Activated naive CD4-positive, alpha-beta T cell treated with anti-CD3 and anti-CD28 coated beads, Interleukin-2, amount 50 U/mL, for 72 hours (primary cell): ENCODE measurements at regions not wholly inside any gene's neighbourhood (a gene's known extent, or its start where the extent isn't known, plus 50 kb on each side); places are given as distances from the start of the nearest gene placed in this dataset.

Source experiments
- ATAC-seq, 2 donors: fragments of 150-1000 bp; cut with Tn5 transposase; 2 replicates each; pipeline ENCODE4 v1.10.0; 2021; ENCODE audit warnings: mild to moderate bottlenecking in 2 of 2, moderate library complexity in 2 of 2
- DNase-seq, 2 donors: peaks; one replicate each; pipeline ENCODE4 v3.0.0; 2021 to 2022; ENCODE audit warnings: low spot score in 2 of 2
- H3K27ac Mint-ChIP-seq, 2 donors: one replicate each; pipeline ENCODE4 v1.8.0; 2022; ENCODE audit warnings: mild to moderate bottlenecking in 2 of 2, mixed read lengths in 2 of 2
- H3K36me3 Mint-ChIP-seq, 2 donors: one replicate each; pipeline ENCODE4 v1.8.0; 2022; ENCODE audit warnings: mixed read lengths in 2 of 2
- H3K9me3 Mint-ChIP-seq, 2 donors: one replicate each; pipeline ENCODE4 v1.8.0; 2022; ENCODE audit warnings: mixed read lengths in 2 of 2

DNA sequence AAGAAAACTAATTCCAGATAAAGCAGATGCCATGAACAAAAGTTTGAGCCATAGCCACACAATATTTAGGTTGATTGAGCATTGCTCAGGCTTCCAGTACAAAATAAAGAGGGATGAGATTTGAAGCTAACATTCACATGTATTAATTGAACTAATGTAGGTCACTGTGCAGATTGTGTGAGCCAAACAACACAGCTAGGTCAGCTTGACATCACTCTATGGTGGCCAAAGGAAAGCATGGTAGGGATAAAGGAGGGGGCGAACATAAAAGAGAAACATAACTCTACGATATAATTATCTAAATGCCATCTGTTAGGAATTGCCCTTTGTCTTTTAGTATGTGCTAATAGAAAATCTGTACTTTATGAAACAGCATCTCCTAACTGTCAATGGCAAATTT lies 477.7 kb upstream of the SYT1 start:
- DNase-seq: no peak
- no peaks in the 10 kb centered on the region for H3K36me3 Mint-ChIP-seq
- H3K9me3 Mint-ChIP-seq: peaks cover 14 to 22% of the 10 kb centered on the region in 2 donors
- no peak overlapping the region for H3K27ac Mint-ChIP-seq
- no peak for ATAC-seq

DNA sequence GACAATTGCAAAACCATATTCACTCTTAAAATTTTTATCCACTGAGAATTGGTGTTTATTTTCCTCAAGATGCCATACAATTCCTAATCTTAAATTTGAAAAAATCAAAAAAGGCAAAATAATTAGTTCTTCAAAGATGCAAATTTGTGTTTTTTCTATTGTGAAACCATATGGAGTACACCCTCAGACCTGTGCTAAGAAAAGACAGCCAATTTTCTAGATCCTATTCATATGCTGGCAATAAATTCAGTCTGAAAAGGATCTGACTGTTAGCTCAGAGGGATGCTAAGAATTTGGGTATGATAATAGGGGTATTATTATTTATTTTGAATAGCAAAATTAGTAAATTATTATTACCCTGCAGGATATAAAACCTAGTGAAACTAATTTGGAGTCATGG lies 476.9 kb upstream of the SYT1 start:
- ATAC-seq: no peak
- DNase-seq: no peak
- peaks cover 12 to 22% of the 10 kb centered on the region in 2 donors for H3K9me3 Mint-ChIP-seq
- H3K36me3 Mint-ChIP-seq: no peaks in the 10 kb centered on the region
- no peak overlapping the region for H3K27ac Mint-ChIP-seq

- ATAC-seq: no peak
- Mint-ChIP-seq H3K9me3 (peaks cover 9 to 22% of the 10 kb centered on the region in 2 donors), H3K36me3 (no peaks in the 10 kb centered on the region), H3K27ac (no peak overlapping the region)
- DNase-seq: no peak
These were observed 476.1 kb upstream of the SYT1 start for GRCh38 chr12:78388461-78388860.

- DNase-seq (no peak), ATAC-seq (no peak)
- Mint-ChIP-seq H3K27ac (no peak overlapping the region), H3K9me3 (peaks cover 6 to 18% of the 10 kb centered on the region in 2 donors), H3K36me3 (no peaks in the 10 kb centered on the region)
These were observed 473.7 kb upstream of the SYT1 start for GRCh38 chr12:78390920-78391319.

DNA sequence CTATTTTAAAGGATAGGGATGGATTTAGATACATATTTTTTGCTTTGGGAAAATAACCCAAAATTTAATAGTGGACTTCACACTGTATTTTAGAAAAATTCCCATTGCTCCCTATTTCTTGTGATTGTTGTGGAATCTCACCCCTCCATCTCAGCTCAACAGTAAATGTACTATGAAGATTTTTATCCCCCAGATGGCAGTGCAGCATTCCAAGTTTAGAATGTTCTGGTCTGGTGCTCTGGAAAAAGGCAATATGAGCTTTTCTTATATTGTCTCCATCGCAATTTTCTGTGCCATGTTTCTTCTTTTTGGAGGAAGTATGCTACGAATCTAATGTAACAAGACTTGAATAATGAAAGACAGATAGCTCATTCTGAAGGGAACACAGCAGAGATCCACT lies 471.7 kb upstream of the SYT1 start:
- no peak overlapping the region for H3K27ac Mint-ChIP-seq
- H3K36me3 Mint-ChIP-seq: no peaks in the 10 kb centered on the region
- DNase-seq (no peak), ATAC-seq (no peak)
- H3K9me3 Mint-ChIP-seq: peaks cover 8 to 15% of the 10 kb centered on the region in 2 donors

GRCh38 chr12:78395961-78396360 lies 468.6 kb upstream of the SYT1 start:
- H3K36me3 Mint-ChIP-seq: no peaks in the 10 kb centered on the region
- peaks cover 11 to 14% of the 10 kb centered on the region in 2 donors for H3K9me3 Mint-ChIP-seq
- H3K27ac Mint-ChIP-seq: no peak overlapping the region
- DNase-seq (no peak), ATAC-seq (no peak)

DNA sequence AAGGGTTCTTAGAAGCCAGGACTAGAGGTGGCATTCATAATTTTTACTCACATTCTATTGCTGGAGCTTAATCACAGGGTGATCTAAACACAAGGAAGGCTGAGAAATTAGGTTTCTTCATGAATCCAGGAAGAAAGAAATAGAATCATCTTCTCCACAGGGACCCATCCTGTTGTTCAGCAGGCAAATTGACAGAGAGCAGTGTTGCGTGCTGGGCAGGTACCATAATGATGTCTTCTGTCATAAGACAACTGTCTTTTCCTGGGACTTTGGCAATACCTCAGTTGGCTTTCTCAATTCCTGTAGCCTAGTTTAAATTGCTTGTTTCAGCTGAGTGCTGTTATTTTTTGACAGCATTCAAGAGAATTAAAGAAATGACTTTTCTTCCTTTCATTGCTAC lies 468.0 kb upstream of the SYT1 start:
- Mint-ChIP-seq H3K36me3 (no peaks in the 10 kb centered on the region), H3K9me3 (peaks cover 11 to 14% of the 10 kb centered on the region in 2 donors), H3K27ac (no peak overlapping the region)
- DNase-seq: no peak
- no peak for ATAC-seq

DNA sequence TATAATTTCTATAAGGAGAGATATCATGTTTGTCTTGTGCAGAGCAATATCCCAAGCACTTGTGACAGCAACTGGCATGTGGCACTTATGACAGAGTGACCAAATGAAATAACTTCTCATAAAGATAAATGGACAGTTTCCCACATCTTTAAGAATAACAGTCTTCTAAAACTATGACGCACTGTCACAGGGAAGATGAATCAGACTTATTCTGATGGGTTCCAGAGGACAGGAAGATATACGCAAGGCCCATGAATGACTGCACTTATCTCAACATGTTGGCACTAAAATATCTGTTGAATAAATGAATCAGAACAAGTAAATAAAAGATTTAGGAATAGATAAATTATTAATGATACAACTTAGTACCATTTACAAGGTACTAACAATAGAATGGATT lies 465.8 kb upstream of the SYT1 start:
- no peak for ATAC-seq
- DNase-seq: no peak
- H3K36me3 Mint-ChIP-seq: no peaks in the 10 kb centered on the region
- H3K9me3 Mint-ChIP-seq: peaks cover 11 to 21% of the 10 kb centered on the region in 2 donors
- H3K27ac Mint-ChIP-seq: no peak overlapping the region

DNA sequence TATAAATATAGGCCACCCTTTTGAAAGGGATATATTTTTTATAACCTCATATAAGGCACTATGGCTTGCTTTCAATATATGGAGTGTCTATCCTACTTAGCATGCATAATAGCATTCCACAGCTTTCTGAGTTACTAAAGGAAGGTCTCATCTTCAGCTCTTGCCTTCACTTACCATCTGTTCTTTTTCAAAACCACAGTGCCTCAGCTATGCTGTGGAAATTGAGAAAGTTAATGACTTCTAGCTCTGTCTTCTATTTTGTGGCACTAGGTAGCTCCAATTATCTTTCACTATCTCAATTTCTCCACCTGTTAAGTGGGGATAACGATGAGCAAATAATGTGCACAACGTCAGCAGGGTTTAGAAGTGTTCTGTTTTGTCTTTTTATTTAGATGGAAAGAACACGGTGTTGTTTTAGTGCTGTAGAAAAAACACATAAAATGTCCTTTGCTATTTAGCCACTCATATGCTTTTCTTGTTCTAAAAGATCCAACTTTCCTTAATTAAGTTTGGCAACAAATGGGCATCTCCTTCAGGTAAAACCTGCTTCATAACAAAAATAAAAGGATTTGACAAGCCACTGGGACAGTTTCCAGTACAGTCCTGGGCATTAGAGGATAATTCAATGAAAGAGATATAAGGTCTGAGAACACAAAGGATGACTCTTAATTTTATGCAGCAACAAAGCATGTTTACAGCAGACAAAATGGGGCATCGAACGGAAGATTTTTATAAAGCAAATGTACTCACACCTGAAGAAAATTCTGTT lies 462.0 kb upstream of the SYT1 start:
- DNase-seq: no peak
- no peak for ATAC-seq
- no peaks in the 10 kb centered on the region for H3K36me3 Mint-ChIP-seq
- no peak overlapping the region for H3K27ac Mint-ChIP-seq
- H3K9me3 Mint-ChIP-seq: peaks cover 5 to 17% of the 10 kb centered on the region in 2 donors

GRCh38 chr12:78403136-78403535 lies 461.4 kb upstream of the SYT1 start:
- DNase-seq (no peak), ATAC-seq (no peak)
- Mint-ChIP-seq H3K27ac (no peak overlapping the region), H3K9me3 (peaks cover under 1 to 12% of the 10 kb centered on the region in 2 donors), H3K36me3 (no peaks in the 10 kb centered on the region)

GRCh38 chr12:78403681-78404080 lies 460.9 kb upstream of the SYT1 start:
- H3K9me3 Mint-ChIP-seq: peaks cover 0 to 8% of the 10 kb centered on the region in 2 donors
- H3K27ac Mint-ChIP-seq: no peak overlapping the region
- no peaks in the 10 kb centered on the region for H3K36me3 Mint-ChIP-seq
- no peak for ATAC-seq
- no peak for DNase-seq

- Mint-ChIP-seq H3K9me3 (peaks cover 0 to 7% of the 10 kb centered on the region in 2 donors), H3K36me3 (no peaks in the 10 kb centered on the region), H3K27ac (no peak overlapping the region)
- ATAC-seq (no peak), DNase-seq (no peak)
These were observed 458.4 kb upstream of the SYT1 start for GRCh38 chr12:78406213-78406612.

GRCh38 chr12:78406828-78407227 lies 457.7 kb upstream of the SYT1 start:
- no peaks in the 10 kb centered on the region for H3K36me3 Mint-ChIP-seq
- ATAC-seq: no peak

DNA sequence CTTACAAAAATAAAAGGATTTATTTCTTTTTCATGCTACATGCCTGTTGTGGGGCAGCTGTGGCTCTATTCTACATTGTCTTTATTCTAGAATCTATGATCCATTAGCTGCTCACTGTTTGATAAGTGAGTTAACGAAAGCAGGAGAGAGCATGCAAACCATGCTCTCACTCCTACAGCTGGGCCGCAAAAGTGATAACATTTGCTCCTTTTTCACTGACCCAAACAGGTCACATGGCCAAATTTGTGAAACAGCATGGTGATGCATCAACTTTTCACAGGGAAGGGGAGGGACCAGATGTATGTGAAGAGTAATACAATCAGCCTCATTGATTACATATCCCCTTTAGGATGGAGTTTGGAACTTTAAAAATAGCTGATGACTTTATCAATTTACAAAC lies 456.9 kb upstream of the SYT1 start:
- DNase-seq: no peak
- Mint-ChIP-seq H3K9me3 (peaks cover 0 to 4% of the 10 kb centered on the region in 2 donors), H3K27ac (no peak overlapping the region)

More at GRCh38 chr12:78406828-78407227, 457.7 kb upstream of the SYT1 start:
- H3K9me3 Mint-ChIP-seq: peaks cover 0 to 7% of the 10 kb centered on the region in 2 donors
- no peak for DNase-seq
- no peak overlapping the region for H3K27ac Mint-ChIP-seq

GRCh38 chr12:78414071-78414470 lies 450.5 kb upstream of the SYT1 start:
- ATAC-seq (no peak), DNase-seq (no peak)
- peaks cover 4% of the 10 kb centered on the region in 2 donors for H3K9me3 Mint-ChIP-seq
- H3K27ac Mint-ChIP-seq: no peak overlapping the region
- H3K36me3 Mint-ChIP-seq: no peaks in the 10 kb centered on the region

More for the DNA sequence above, 456.9 kb upstream of the SYT1 start:
- H3K36me3 Mint-ChIP-seq: no peaks in the 10 kb centered on the region
- ATAC-seq: no peak

- no peak overlapping the region for H3K27ac Mint-ChIP-seq
- H3K9me3 Mint-ChIP-seq: peaks cover 8 to 10% of the 10 kb centered on the region in 2 donors
- H3K36me3 Mint-ChIP-seq: no peaks in the 10 kb centered on the region
- DNase-seq (no peak), ATAC-seq (no peak)
These were observed 445.7 kb upstream of the SYT1 start for GRCh38 chr12:78418919-78419318.

DNA sequence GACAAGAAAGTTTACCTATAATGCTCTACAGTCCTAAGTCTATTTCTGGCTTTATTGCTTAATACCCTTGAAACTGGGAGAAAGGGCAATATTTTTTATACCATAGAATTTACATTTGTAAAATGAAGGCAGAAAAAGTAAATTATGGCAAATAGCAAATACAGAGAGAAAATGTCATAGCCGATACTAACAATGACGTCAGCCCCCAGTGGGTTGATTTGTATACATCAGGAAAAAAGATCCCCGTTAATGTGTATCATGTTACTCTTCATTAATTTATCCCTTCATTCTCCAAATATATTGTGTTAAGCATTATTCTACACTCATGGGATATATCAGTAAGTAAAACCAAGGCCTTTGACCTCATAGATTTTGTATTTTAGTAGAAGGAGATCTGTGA lies 445.1 kb upstream of the SYT1 start:
- Mint-ChIP-seq H3K9me3 (peaks cover 8 to 10% of the 10 kb centered on the region in 2 donors), H3K27ac (no peak overlapping the region), H3K36me3 (no peaks in the 10 kb centered on the region)
- ATAC-seq (no peak), DNase-seq (no peak)

GRCh38 chr12:78420991-78421390 lies 443.6 kb upstream of the SYT1 start:
- H3K36me3 Mint-ChIP-seq: no peaks in the 10 kb centered on the region
- no peak overlapping the region for H3K27ac Mint-ChIP-seq
- DNase-seq (no peak), ATAC-seq (no peak)
- H3K9me3 Mint-ChIP-seq: peaks cover 4 to 6% of the 10 kb centered on the region in 2 donors
